NCI-H2081 treated with DMSO at 0.1 percent for 48 hours (cell line): ENCODE measurements at regions not wholly inside any gene's neighbourhood (a gene's known extent, or its start where the extent isn't known, plus 50 kb on each side); places are given as distances from the start of the nearest gene placed in this dataset.
"Not testable (repeated sequence)": the region's sequence is repeated elsewhere in the genome, so short reads cannot be mapped to it uniquely, and the experiment has no call there.

ENCODE experiments used
- DNase-seq: peaks from one replicate; lab custom pipeline; 2025; lab: John Stamatoyannopoulos, UW

DNA sequence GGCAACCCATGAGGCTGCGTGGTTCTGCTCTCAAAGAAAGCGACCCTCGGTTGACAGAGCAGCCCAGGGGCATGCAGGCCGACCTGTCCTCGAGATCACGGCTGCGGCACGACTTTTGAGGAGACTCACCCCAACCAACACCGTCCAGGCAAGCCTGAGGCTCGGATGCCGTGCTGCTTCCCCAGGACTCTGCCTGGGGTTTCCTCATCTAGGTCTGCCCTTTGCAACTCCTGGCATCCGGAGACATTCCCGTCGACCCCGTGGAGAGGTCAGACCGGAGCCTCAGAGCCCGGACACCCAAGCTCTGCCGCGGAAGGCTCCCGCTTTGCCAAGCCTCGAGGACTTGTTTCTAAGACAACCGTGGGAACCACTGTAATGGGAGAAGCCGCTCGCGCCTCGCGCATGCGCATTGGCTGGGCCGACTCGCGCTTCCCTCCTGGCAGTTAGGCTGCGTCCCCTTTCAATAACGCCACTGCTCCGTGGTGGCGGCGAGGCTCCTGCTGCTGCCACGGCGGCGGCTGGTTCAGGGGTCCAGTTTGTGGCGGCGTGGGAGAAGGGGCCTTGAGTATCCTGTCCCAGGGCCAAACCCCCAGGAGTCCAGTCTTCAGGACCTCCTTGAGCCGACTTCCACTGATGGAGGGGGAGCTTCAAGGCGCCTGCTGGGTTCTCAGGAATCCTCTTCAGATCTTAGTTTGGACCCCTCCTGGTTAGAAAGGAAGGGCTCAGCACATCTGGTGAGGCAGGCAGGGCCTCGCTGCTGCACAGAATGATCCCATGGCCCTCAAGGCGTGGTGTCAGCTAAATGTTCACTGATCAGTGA is 101.7 kb upstream of the ZNF337 start:
- not testable (repeated sequence) for DNase-seq

DNA sequence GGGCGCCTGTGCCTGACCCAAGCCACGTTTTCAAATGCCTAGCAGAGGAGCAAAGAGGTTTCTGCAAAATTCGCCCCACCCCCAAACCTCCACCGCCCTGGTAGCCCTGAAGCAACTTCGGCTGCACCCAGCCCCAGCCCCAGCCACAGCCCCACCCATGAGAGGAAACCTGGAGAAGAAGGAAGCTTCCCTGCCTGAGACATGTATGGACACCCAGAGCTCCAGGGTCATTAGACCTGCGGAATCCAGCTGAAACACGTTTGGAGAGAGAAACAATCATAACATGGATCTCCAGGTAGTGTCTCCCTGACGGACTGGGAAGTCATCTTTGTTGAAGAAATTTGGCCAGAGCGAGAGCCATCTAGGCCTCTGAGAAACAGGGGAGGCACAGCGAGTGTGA is 100.4 kb upstream of the ZNF337 start:
- DNase-seq: not testable (repeated sequence)

DNA sequence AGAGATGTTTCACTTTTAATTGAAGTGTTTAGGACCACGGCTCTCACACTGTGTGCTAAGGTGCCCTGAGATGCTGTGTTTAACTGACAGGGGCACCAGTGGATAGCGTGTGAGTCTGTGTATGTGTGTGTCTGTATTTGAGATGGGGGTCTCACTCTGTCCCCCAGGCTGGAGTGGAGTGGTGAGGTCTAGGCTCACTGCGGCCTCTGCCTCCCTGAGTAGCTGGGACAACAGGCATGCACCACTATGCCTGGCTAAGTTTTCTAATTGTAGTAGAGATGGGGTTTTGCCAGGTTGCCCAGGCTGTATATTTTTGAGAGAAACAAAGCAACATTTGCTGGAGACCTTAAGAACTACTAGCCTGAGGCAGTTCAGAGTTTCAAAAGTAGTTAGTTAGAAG is 80.6 kb upstream of the ZNF337 start:
- not testable (repeated sequence) for DNase-seq

DNA sequence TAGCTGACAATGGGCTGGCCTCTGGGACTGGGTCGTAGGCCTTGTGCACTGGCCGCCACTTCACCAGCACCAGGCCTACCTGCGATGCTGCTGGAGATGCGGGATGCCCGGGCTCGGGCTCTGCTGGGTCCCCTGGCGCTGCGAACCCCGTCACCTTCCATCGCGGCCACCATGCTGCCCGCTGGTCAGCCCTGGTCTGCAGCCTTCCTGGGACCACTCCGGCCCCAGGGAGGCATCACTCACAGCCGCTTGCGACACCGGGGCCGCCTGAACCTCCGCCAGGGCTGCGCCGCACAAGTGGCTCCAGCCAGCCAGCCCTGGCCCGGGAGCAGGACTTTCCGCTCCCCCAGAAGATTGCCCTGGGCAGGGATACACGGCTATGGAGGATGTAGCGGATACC is 78.1 kb upstream of the ZNF337 start:
- DNase-seq: not testable (repeated sequence)

DNA sequence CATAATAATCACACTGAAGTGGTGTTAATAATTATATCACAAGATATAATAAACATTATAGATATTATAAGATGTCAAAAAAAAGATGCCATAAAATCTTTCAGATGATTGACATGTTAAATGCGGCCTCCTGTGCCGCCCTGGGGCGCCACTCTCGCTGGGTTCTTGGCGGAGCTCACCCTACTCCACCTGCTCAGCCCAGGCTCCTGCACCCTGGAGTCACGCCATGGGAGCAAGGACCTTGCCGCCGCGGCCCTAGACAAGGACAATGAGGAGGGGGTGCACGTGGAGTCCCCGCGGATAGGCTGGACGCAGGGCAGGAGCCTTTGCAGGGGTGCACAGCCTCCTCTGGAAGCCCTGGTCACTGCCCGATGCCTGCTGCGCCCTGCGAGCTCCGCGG is 77.5 kb upstream of the ZNF337 start:
- DNase-seq: not testable (repeated sequence)

DNA sequence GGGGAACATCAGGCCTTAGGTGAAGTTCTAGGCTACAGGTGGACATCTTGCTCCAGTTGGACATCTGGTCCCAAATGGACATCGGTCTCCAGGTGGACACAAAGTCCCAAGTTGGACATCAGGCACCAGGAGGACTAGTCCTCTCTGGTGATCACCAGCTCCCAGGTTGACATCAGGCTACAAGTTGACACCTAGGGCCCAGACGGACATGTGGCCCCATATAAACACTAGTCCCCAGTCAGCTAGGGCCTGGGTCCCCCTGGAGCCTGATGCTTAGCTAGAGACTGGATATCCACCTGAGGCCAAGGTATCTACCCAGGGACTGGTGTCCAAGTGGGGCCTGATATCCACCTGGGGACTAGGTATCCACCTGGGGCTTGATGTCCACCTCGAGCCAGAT is 75.8 kb upstream of the ZNF337 start:
- not testable (repeated sequence) for DNase-seq

DNA sequence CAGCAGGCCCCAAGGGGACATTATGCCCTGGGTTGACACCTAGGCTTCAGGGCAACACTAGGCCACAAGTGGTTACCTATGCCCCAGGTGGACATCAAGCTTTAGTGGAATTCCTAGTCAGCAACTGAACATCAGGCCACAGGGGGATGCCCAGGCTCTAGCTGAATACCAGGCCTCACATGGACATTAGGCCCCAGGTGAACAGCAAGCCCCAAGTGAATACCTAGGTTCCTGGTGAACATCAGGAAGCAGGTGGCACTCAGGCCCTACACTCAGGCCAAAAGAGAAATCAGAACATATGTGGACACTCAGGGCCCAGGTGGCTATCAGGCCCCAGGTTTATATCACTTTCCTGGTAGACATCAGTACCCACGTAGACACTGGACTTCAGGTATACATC is 75.2 kb upstream of the ZNF337 start:
- not testable (repeated sequence) for DNase-seq

DNA sequence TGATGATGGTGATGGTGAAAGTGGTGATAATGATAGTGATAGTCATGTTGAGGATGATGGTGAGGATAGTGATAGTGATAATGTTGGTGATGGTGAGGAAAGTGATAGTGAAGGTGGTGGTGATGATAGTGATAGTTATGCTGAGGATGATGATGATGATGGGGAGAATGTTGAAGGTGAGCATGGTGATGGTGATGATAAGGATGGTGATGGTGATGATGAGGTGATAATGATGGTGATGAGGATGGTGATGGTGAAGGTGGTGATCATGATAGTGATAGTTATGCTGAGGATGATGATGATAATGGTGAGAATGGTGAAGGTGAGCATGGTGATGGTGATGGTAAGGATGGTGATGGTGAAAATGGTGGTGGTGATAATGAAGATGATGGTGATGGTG is 64.9 kb upstream of the ZNF337 start:
- DNase-seq: no peak

DNA sequence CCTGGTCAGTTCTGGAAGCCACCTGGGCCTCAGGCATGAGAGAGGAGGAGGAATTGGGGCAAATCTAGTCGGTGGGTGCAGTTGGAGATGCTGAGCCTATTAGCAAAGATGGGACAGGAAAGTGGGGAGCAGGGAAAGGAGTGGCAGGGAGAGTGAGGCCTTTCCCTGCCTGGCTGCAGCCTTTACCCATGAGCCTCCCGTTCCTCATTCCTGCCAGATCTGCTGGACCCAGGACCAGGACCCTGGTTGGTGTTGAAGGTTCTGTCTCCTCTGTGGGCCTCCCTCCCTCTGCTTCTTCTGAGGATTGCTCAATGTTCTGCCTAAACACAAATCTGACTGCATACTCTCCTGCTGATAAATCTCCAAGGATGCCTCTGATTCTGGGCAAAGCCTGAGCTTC is 64.4 kb upstream of the ZNF337 start:
- not testable (repeated sequence) for DNase-seq

DNA sequence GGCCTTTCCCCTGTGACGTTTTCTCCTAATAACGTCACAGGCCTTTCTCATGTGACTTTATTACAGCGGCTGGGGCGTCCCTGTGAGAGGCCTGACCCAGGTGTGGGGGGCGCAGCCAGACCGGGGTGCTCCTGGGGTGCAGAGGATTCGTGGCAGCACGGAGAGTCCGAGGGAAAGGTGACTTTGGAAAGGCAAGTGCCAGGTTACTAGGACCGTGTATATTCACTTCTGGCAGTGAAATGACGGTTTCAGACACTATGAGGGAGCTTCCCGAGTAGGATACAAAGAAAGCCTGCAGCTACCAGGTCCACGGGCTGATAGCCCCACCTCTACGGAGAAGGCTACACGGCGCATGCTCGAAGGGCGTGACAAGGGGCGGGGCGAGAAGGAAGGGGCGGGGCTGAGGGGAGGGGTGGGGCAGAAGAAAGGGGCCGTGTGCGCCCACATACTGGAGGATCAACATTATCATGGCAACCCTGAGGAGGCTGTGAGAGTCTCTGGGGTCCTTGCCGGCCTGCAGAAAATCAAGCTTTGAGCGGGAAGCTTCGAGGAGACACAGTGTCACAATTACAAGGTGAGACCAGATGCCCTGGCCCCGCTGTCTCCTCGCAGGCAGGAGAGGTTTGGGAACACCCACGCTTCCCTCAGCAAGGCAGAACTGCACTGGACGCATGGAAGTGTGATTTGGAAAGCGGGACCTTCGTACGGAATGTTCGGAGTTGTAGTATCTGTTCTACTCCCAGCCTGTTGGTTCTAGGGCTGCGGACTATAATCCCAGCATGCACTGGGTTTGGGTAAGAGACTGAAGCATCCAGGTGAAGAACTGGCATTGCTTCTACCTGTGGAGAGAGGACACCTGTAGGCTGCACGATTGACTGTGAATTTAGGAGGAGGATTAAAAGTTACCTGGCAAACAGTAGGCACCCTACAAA is 54.4 kb upstream of the ZNF337 start:
- no peak for DNase-seq

DNA sequence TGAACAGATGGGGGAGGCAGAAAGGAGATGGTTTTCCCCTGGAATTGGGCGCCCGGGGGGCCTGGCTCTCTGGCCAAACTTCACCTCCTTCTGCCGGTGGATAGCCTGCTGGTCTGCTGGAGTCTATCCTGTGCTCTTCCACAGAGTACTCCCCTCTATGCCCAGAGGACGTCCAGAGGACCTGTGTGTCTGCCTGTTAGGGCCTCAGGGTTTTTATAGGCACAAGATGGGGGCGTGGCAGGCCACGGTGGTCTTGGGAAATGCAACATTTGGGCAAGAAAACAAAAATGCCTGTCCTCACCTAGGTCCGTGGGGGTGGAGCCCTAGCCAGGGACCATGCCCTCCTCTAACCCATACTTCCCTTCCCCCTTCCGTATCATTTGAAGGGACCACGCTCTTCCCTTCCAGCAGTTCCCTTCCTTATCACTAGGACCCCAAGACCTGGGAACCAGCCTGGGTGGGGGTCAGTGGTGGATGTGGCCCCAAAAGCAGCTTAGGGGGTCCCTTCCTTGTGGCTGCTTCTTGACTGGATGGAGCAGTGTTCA is 53.6 kb upstream of the ZNF337 start:
- no peak for DNase-seq

DNA sequence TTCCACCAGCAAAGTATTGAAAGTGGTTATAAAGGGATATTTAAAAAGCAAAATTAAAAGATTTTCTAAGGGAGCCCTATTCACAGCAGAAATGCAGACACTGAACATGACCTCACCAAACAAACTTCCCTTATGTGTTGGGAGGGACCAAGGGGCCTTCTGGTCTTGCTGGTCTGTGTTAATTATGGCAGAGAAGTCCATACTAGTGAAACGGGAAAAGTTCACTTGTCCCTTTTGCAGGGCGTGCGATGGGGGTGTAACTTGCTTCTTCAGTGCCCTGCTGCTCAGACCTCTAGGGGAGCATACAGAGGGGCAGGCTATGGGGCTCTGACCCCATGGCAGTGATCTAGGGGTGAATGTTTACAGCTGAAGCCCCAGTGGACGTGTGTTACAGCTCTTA is 53.0 kb upstream of the ZNF337 start:
- DNase-seq: no peak
